ENCODE measurements at regions not wholly inside any gene's neighbourhood (a gene's known extent, or its start where the extent isn't known, plus 50 kb on each side); places are given as distances from the start of the nearest gene placed in this dataset.
"Not testable (repeated sequence)": the region's sequence is repeated elsewhere in the genome, so short reads cannot be mapped to it uniquely, and the experiment has no call there.

DNA sequence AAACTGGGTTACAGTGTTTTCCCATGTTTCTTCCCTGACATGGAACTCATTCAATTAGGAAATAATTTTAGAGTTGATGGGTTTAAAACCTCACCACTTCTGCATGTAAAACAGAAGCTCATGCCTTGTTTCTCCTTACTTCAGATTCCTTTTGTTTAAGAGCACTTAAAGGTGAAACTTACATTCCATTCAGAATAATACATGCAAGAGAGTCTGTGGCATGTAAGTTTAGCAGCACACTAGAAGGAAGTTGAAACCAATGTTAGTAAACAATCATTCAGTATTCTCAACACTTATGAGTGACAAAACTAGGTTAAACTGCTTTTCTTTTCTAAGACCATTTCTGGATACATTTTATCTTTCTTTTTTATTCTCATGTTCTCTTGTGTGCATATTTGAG, 495.6 kb upstream of the PTCHD4 start:
- no peak for TF ChIP-seq POLR2A (IDR thresholded peaks at IDR 0.05)
- TF ChIP-seq, protein P1, sequence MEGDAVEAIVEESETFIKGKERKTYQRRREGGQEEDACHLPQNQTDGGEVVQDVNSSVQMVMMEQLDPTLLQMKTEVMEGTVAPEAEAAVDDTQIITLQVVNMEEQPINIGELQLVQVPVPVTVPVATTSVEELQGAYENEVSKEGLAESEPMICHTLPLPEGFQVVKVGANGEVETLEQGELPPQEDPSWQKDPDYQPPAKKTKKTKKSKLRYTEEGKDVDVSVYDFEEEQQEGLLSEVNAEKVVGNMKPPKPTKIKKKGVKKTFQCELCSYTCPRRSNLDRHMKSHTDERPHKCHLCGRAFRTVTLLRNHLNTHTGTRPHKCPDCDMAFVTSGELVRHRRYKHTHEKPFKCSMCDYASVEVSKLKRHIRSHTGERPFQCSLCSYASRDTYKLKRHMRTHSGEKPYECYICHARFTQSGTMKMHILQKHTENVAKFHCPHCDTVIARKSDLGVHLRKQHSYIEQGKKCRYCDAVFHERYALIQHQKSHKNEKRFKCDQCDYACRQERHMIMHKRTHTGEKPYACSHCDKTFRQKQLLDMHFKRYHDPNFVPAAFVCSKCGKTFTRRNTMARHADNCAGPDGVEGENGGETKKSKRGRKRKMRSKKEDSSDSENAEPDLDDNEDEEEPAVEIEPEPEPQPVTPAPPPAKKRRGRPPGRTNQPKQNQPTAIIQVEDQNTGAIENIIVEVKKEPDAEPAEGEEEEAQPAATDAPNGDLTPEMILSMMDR (IDR thresholded peaks at IDR 0.05): no peak
- no peak overlapping the region for H3K27ac ChIP-seq
- intact Hi-C loops (cut with DNase I): no loop called here
- H3K4me3 ChIP-seq (replicated peaks in 1 of 3): no peak overlapping the region
- no peaks in the 10 kb centered on the region for H3K4me1 ChIP-seq
- DNase-seq: no peak
- no peaks in the 10 kb centered on the region for H3K36me3 ChIP-seq
- H3K9me3 ChIP-seq: no peaks in the 10 kb centered on the region
- no peaks in the 10 kb centered on the region for H3K27me3 ChIP-seq

DNA sequence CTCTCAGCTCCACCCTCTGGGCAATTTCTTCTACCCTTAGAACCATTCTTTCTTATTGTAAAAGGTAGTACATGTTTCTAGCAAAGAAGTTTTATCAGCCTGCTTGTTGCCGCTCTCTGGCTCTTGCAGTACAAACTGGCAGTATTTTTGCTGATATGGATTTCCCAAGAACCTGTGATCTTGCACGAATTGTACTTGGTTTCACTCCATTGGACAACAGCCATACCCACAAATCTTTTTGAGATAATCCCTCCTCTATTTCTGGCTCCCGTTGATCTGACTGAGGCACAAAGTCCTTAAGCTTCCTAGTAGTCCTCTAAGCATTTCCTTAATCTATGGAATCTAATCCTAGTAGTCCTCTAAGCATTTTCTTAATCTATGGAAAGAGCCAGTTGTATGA, 487.0 kb upstream of the PTCHD4 start:
- intact Hi-C loops (cut with DNase I): no loop called here

DNA sequence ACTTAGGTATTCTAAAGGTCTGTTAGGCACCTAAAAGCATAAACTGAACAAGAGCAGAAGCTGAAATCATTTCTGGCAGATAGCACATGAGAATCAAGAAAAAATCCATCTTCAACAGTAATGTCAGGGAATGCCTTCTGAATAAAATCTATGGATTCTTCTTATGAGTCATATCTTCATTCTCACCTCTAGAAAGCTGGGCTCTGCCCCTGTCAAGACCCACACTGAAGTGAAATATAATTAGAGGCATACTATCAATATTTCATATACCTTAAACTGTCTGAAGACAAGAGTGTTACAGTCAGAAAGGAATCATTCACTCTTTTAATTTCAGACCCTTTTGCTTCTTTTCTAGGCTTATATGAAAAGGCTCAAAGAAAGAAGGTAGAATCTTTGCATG, 485.8 kb upstream of the PTCHD4 start:
- no peaks in the 10 kb centered on the region for H3K4me1 ChIP-seq
- H3K36me3 ChIP-seq: no peaks in the 10 kb centered on the region
- no peak overlapping the region for H3K27ac ChIP-seq
- intact Hi-C loops (cut with DNase I): no loop called here
- DNase-seq: no peak
- H3K27me3 ChIP-seq: no peaks in the 10 kb centered on the region
- H3K4me3 ChIP-seq (replicated peaks in 1 of 3): no peak overlapping the region
- TF ChIP-seq, protein P1 (IDR thresholded peaks at IDR 0.05): no peak
- TF ChIP-seq POLR2A (IDR thresholded peaks at IDR 0.05): no peak
- no peaks in the 10 kb centered on the region for H3K9me3 ChIP-seq

More for the DNA sequence above, 487.0 kb upstream of the PTCHD4 start:
- Histone ChIP-seq H3K4me3 (replicated peaks in 1 of 3) (no peak overlapping the region), H3K27ac (no peak overlapping the region), H3K27me3 (no peaks in the 10 kb centered on the region), H3K9me3 (no peaks in the 10 kb centered on the region), H3K36me3 (no peaks in the 10 kb centered on the region), H3K4me1 (no peaks in the 10 kb centered on the region)
- DNase-seq: no peak
- TF ChIP-seq, protein P1 (IDR thresholded peaks at IDR 0.05): no peak
- no peak for TF ChIP-seq POLR2A (IDR thresholded peaks at IDR 0.05)
- WGBS, 2 donors: 39 to 45% methylated on average over 3 of the region's 3 CpGs

DNA sequence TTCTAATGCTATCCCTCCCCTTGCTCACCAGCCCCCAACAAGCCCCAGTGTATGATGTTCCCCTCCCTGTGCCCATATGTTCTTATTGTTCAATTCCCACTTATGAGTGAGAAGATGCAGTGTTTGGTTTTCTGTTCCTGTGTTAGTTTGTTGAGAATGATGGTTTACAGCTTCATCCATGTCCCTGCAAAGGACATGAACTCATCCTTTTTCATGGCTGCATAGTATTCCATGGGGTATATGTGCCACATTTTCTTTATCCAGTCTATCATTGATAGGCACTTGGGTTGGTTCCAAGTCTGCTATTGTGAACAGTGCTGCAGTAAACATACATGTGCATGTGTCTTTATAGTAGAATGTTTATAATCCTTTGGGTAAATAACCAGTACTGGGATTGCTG, 480.2 kb upstream of the PTCHD4 start:
- H3K4me3 ChIP-seq (replicated peaks in 1 of 3); H3K4me1 ChIP-seq; H3K27me3 ChIP-seq; H3K27ac ChIP-seq; DNase-seq; intact Hi-C loops (cut with DNase I); H3K9me3 ChIP-seq; H3K36me3 ChIP-seq: not testable (repeated sequence)

DNA sequence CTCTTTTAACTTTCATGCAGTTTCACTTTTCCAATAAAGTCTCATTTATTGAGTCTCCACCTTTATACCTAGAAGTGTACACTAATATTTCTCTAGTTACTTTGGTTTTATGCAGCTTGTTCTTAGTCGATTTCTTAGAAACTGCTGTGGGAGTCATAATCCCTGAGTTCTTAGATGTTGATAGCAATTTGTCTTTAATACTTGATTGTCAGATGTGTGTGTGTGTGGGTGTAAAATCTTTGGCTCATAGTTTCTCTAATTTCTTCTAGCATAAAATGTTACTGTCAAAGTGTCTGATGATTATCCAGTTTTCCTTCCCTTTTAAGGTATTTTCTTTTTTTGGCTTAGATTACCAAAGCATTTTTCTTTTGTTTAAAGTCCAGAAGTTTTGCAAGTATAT, 473.8 kb upstream of the PTCHD4 start:
- 63 to 83% methylated on average over 1 of the region's 1 CpG for whole genome bisulfite sequencing, 2 donors
- H3K4me3 ChIP-seq (replicated peaks in 1 of 3): no peak overlapping the region
- no peak for TF ChIP-seq POLR2A (IDR thresholded peaks at IDR 0.05)
- TF ChIP-seq, protein P1 (IDR thresholded peaks at IDR 0.05): no peak

DNA sequence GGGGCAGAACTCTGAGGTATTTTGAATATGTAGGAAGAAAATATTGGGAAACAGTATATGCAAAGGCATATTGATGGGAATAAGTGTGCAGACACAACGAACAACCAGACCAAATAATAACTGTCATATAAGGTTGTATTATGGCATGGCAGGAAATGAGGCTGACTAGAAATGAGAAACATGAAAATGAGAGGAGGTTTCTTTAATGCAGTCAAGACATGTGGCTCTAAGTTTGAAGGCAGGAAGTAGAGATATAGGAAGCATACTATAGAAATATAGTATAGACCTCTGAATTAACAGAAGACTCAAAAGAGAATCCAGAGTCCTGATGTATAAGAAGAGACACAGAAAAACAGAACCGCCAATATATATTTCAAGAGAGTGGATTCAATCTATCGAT, 459.7 kb upstream of the PTCHD4 start:
- 92 to 93% methylated on average over 3 of the region's 3 CpGs for WGBS, 2 donors
- H3K27me3 ChIP-seq: no peaks in the 10 kb centered on the region
- no peak for DNase-seq
- H3K36me3 ChIP-seq: no peaks in the 10 kb centered on the region
- H3K4me3 ChIP-seq (replicated peaks in 1 of 3): no peak overlapping the region
- TF ChIP-seq, protein P1 (IDR thresholded peaks at IDR 0.05): no peak
- TF ChIP-seq POLR2A (IDR thresholded peaks at IDR 0.05): no peak
- H3K9me3 ChIP-seq: no peaks in the 10 kb centered on the region
- intact Hi-C loops (cut with DNase I): no loop called here
- no peaks in the 10 kb centered on the region for H3K4me1 ChIP-seq
- no peak overlapping the region for H3K27ac ChIP-seq

More for the DNA sequence above, 473.8 kb upstream of the PTCHD4 start:
- H3K4me1 ChIP-seq: no peaks in the 10 kb centered on the region
- intact Hi-C loops (cut with DNase I): no loop called here
- no peaks in the 10 kb centered on the region for H3K36me3 ChIP-seq
- no peaks in the 10 kb centered on the region for H3K9me3 ChIP-seq
- no peak overlapping the region for H3K27ac ChIP-seq
- DNase-seq: no peak
- H3K27me3 ChIP-seq: no peaks in the 10 kb centered on the region
